Ectodermal cell (in vitro differentiated cells): ENCODE measurements at regions not wholly inside any gene's neighbourhood (a gene's known extent, or its start where the extent isn't known, plus 50 kb on each side); places are given as distances from the start of the nearest gene placed in this dataset.
"Not testable (repeated sequence)": the region's sequence is repeated elsewhere in the genome, so short reads cannot be mapped to it uniquely, and the experiment has no call there.

Experiments used
- H3K27ac ChIP-seq: 2 replicates; pipeline ENCODE4 v1.7.0; 2013; ENCODE audit warnings: mild to moderate bottlenecking, low read depth, low read length; ENCODE audit not compliant: insufficient read depth, poor library complexity, severe bottlenecking
- H3K27me3 ChIP-seq: 2 replicates; pipeline ENCODE4 v1.7.0; 2013; ENCODE audit warnings: mild to moderate bottlenecking, low read length; ENCODE audit not compliant: insufficient read depth, control insufficient read depth, poor library complexity, severe bottlenecking
- H3K36me3 ChIP-seq: one replicate; pipeline ENCODE4 v1.7.0; 2013; ENCODE audit warnings: low read length; ENCODE audit not compliant: control insufficient read depth, insufficient read depth
- H3K4me1 ChIP-seq: one replicate; pipeline ENCODE4 v1.7.0; 2013; ENCODE audit warnings: low read length; ENCODE audit not compliant: control insufficient read depth, insufficient read depth
- H3K4me3 ChIP-seq: 2 replicates; pipeline ENCODE4 v1.7.0; 2013; ENCODE audit warnings: low read depth, low read length, control low read depth; ENCODE audit not compliant: insufficient read depth
- H3K9me3 ChIP-seq: 2 replicates; pipeline ENCODE4 v1.7.0; 2013; ENCODE audit warnings: mild to moderate bottlenecking, low read length, moderate library complexity; ENCODE audit not compliant: control insufficient read depth
- WGBS, 2 experiments: methylation state at CpG; one replicate each; pipeline ENCODE4 v1.1.7; 2013; ENCODE audit warnings: missing lambda C conversion rate in 2 of 2; 5-methylcytosine and 5-hydroxymethylcytosine counted together

DNA sequence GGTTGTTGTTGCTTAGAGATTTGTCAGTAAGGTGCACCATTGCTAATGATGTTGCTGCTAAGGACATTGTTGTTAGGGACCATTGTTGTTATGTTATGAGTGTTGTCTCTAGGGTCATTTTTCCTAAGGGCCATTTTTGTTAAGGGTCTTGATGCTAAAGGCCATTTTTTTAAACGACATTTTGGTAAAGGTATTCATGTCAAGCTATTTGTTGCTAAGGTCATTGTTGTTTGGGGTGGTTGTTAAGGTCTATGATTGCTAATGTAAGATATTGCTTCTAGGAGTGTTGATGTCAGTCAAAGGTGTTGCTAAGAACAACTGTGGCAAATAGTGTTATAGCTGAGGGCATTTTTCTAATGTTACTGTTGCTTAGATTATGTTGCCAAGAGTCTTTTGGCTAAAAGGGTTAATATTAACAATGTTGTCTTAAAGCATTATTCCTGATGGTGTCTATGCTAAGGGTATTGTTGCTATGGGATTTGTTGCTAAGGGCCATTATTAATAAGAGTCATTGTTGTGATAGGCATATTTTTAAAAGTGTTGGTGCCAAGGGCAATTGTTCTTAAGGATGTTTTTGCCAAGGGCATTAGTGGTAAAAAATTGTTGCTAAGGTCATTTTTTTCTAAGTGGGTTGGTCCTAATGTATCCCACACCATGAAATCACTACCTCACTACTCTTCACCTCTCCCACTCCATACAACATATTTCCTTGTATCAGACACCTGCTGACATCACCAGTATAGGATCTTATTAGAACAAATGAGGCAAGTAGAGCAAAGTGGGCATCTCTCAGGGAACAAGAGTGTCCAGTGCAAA is 56.2 kb downstream of the SPATA31A6 start:
- 95 to 98% methylated on average over 1 of the region's 1 CpG for WGBS, 2 experiments
- H3K27me3 ChIP-seq, H3K9me3 ChIP-seq, H3K27ac ChIP-seq, H3K4me1 ChIP-seq, H3K36me3 ChIP-seq, H3K4me3 ChIP-seq: not testable (repeated sequence)

DNA sequence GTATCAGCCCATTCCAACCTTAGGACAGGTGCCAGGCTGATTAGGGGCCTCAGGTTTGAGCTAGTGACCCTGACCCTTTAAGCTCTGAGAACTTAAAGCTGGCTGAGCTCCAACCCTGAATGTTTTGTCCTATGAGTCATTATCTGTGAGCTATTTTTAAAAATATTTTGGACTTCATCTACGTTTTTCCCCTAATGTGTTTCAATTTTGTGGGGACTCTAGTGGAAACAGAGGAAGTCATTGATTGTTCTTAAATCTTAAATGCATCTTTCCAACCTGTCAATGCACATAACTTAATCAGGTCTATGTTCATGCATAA is 56.8 kb downstream of the SPATA31A6 start:
- not testable (repeated sequence) for H3K4me3 ChIP-seq, H3K36me3 ChIP-seq, H3K4me1 ChIP-seq, H3K9me3 ChIP-seq, H3K27ac ChIP-seq, H3K27me3 ChIP-seq
- no CpG with 5 or more reads among the region's 1 CpG for WGBS, 2 experiments

DNA sequence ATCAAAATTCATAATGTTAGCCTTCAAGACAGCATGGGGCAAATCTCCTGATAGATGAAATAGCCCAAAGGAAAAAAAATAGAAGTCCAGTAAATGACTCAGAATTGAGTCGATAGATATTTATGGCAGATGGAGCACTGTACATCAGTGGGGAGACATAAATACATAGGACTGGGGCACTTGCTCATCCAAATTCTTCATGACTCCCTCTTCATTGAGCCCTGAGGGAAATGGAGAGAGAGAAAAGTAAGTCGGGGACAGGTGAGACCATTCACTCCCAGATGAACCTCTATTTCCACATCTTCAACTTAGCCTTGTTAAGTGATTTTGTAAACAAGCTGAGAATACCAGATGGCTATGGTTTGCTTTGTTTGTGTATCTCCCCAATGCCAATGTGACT is 59.8 kb downstream of the SPATA31A6 start:
- H3K27ac ChIP-seq, H3K27me3 ChIP-seq, H3K36me3 ChIP-seq, H3K9me3 ChIP-seq, H3K4me3 ChIP-seq, H3K4me1 ChIP-seq: not testable (repeated sequence)
- 93% methylated on average over 2 of the region's 2 CpGs for WGBS, 2 experiments

DNA sequence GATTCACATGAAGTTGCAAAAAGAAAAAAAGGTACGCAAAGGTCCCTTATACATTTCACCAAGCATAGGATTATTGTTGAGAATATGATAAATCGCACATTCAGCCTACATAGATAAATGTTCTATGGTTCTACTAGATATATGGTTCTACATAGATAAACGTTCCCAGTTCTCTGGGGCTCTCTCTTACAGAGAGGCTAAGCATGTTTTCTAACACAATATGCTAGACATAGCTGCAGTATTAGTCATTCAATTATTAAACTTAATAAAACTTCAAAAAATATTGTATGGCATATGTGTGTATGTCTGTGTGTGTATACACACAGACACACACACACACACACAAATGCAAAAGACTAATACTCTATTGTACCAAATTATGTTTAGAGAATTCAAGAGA is 60.4 kb downstream of the SPATA31A6 start:
- not testable (repeated sequence) for H3K36me3 ChIP-seq, H3K27ac ChIP-seq, H3K9me3 ChIP-seq, H3K27me3 ChIP-seq, H3K4me1 ChIP-seq, H3K4me3 ChIP-seq
- WGBS, 2 experiments, result 82 to 100% methylated on average over 1 to 3 of the region's 3 CpGs

DNA sequence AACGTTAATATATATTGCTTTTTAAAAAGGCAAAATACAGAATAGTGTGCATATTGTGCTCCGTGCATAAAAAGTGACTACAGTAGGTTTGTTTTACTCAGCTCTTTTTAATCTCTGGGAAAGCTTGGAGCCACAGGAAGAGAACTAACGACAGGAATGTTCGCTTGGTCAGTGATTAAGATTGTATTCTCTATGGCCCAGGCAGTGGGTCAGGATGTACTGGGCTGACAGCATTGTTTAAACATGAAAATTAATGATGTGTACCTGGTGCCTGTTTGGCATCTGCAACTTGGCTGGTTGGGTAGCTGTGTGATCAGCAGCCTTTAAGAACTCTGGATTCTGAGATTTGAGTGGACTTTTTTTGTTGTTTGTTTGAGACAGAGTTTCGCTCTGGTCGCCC is 85.3 kb downstream of the SPATA31A6 start:
- H3K27me3 ChIP-seq, H3K36me3 ChIP-seq: not testable (repeated sequence)
- 91 to 93% methylated on average over 6 of the region's 6 CpGs for WGBS, 2 experiments

DNA sequence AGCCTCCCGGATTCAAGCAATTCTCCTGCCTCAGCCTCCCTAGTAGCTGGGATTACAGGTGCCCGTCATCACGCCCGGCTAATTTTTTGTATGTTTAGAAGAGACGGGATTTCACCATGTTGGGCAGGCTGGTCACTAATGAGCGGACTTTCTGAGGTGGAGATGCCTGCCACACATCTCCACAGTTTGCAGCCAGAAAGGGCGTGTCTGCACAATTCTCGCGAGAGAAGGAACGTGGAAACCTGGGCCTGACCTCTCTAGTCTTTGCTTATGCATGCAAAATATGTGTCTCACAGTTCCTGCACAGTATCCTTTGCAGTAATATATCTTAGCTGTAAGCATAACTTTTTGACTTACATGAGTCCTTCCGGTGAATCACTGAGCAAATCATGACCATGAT is 85.7 kb downstream of the SPATA31A6 start:
- H3K27me3 ChIP-seq, H3K9me3 ChIP-seq, H3K36me3 ChIP-seq, H3K4me1 ChIP-seq, H3K27ac ChIP-seq, H3K4me3 ChIP-seq: not testable (repeated sequence)
- WGBS, 2 experiments, result 95 to 96% methylated on average over 11 of the region's 11 CpGs

More for the DNA sequence above, 85.3 kb downstream of the SPATA31A6 start:
- H3K4me1 ChIP-seq, H3K9me3 ChIP-seq, H3K4me3 ChIP-seq, H3K27ac ChIP-seq: not testable (repeated sequence)

DNA sequence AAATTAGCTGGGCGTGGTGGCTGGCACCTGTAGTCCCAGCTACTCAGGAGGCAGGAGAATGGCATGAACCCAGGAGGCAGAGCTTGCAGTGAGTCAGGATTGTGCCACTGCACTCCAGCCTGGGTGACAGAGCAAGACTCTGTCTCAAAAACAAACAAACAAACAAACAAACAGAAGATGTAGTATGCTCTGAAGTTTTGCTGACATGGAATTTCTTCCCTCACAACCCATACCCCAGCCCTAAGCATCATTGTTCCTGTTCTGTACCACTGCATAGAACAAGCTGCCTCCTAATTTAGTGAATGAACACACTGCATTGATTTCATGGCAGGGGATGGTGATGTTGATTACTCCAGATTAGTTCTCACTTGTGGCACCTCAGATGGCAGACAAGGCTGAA is 89.7 kb downstream of the SPATA31A6 start:
- H3K36me3 ChIP-seq, H3K4me3 ChIP-seq, H3K27me3 ChIP-seq, H3K27ac ChIP-seq, H3K9me3 ChIP-seq, H3K4me1 ChIP-seq: not testable (repeated sequence)
- WGBS, 2 experiments, result 95 to 100% methylated on average over 1 of the region's 1 CpG

DNA sequence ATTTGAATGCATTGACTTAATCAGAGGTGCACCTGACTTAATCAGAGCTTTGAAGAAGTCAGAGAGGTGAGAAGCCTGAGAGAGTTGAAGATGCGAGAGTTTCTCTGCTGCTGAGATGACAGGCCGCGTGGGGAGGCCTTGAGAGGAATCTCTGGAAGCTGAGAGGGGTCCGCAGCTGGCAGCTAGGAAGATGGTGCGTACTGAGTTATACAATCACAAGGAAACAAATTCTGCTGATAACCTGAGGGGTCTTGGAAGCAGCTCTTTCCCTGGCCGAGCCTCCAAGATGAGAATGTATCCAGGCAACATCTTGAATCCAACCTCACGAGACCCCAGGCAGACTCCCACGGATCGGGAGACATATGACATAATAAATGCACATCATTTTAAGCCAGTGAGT is 91.7 kb downstream of the SPATA31A6 start:
- H3K27ac ChIP-seq, result no peak overlapping the region
- H3K9me3 ChIP-seq, result no peaks in the 10 kb centered on the region
- H3K4me3 ChIP-seq, result no peak overlapping the region
- H3K4me1 ChIP-seq, result no peaks in the 10 kb centered on the region
- WGBS, 2 experiments, result 87 to 88% methylated on average over 9 of the region's 9 CpGs
- no peaks in the 10 kb centered on the region for H3K36me3 ChIP-seq
- H3K27me3 ChIP-seq, result no peaks in the 10 kb centered on the region

DNA sequence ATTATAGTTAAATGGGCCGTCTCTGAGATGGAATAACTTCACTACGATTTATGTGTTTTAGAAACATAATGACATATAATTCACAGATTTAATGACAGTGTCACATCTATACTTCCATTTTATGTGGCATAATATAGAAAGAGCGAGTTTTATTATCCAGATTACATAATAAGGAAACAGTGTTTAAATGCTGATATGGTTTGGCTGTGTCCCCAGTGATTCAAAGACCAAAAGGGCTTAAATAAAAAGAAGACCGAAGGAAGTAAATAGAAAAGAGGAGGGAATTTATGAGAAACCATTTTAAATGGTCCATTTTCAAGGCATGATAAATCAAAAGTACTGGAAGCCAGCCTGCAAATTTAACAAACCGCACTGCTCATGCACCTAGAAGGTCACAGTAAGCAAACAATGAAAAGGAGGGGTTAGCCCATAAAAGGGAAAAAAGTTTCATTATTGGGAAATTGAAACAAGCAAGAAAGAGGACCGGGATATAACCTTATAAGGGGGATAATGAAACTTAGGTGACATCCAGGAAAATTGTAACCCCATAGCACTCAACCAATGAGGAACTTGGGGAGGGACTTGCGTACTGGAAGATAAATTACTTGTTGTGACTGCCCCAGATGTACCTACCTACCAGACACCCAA is 99.2 kb downstream of the SPATA31A6 start:
- not testable (repeated sequence) for H3K36me3 ChIP-seq, H3K4me3 ChIP-seq, H3K4me1 ChIP-seq, H3K27ac ChIP-seq, H3K27me3 ChIP-seq, H3K9me3 ChIP-seq
- 90 to 93% methylated on average over 2 to 3 of the region's 7 CpGs for WGBS, 2 experiments

DNA sequence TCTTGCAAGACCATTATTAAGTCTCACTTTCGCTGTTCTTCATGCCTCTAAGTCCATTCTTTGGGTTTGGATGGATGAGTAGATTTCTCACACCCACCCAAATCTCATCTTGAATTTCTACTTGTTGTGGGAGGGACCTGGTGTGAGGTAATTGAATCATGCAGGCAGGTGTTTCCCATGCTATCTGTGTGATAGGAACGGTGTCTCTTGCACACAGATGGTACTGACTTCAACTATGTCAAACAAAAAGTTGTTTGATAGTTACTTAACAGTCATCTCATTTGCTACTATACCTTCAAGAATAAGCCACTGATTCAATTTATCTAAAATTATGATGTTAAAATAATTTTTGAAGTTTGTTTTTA is 99.7 kb downstream of the SPATA31A6 start:
- not testable (repeated sequence) for H3K36me3 ChIP-seq, H3K27me3 ChIP-seq, H3K4me1 ChIP-seq, H3K9me3 ChIP-seq, H3K4me3 ChIP-seq, H3K27ac ChIP-seq
- 100% methylated on average over 2 of the region's 2 CpGs; no CpG with 5 or more reads in 1 of the 2 experiments for WGBS, 2 experiments
